Glutamatergic neuron (in vitro differentiated cells): ENCODE measurements at regions not wholly inside any gene's neighbourhood (a gene's known extent, or its start where the extent isn't known, plus 50 kb on each side); places are given as distances from the start of the nearest gene placed in this dataset.

Experiments
- DNase-seq: peaks from one replicate; pipeline ENCODE4 v3.0.0; 2022
- H3K27ac Mint-ChIP-seq: one replicate; pipeline ENCODE4 v1.8.0; 2020; ENCODE audit warnings: mild to moderate bottlenecking, mixed read lengths, inconsistent platforms; ENCODE audit not compliant: unreplicated experiment
- H3K27me3 Mint-ChIP-seq: one replicate; pipeline ENCODE4 v1.8.0; 2020; ENCODE audit warnings: mild to moderate bottlenecking, moderate library complexity, mixed read lengths, inconsistent platforms; ENCODE audit not compliant: unreplicated experiment
- H3K36me3 Mint-ChIP-seq: one replicate; pipeline ENCODE4 v1.8.0; 2020; ENCODE audit warnings: mild to moderate bottlenecking, mixed read lengths, inconsistent platforms; ENCODE audit not compliant: unreplicated experiment
- H3K4me1 Mint-ChIP-seq: one replicate; pipeline ENCODE4 v1.8.0; 2020; ENCODE audit warnings: mild to moderate bottlenecking, low read depth, mixed read lengths, inconsistent platforms; ENCODE audit not compliant: unreplicated experiment
- H3K4me3 Mint-ChIP-seq: one replicate; pipeline ENCODE4 v1.8.0; 2020; ENCODE audit warnings: mild to moderate bottlenecking, mixed read lengths, inconsistent platforms; ENCODE audit not compliant: unreplicated experiment
- H3K9me3 Mint-ChIP-seq: one replicate; pipeline ENCODE4 v1.8.0; 2020; ENCODE audit warnings: mild to moderate bottlenecking, moderate library complexity, mixed read lengths, inconsistent platforms; ENCODE audit not compliant: unreplicated experiment
- TF ChIP-seq, protein P1 (sequence below): fragments of 200-600 bp; sonication (generic); IDR thresholded peaks from one replicate; pipeline ENCODE4 v1.5.0; 2021; ENCODE audit not compliant: partially characterized antibody, unreplicated experiment

DNA sequence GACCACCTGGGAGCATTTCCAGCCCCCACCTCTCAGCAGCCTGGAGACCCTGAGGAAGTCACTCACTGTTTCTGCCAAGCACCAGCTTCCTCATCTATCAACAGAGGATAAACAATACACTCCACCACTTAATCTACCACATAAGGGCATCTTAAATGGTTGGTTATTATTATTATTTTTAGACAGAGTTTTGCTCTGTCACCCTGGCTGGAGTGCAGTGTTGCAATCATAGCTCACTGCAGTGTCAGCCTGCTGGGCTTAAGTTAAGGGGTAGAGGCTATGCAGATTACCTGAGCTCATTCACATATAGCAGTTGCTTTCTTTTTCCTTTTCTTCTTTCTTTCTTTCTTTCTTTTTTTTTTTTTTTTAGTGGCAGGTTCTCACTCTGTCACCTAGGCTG, 59.5 kb upstream of the ELN start:
- H3K27me3 Mint-ChIP-seq: peaks cover 11% of the 10 kb centered on the region
- no peak overlapping the region for H3K27ac Mint-ChIP-seq
- TF ChIP-seq, protein P1, sequence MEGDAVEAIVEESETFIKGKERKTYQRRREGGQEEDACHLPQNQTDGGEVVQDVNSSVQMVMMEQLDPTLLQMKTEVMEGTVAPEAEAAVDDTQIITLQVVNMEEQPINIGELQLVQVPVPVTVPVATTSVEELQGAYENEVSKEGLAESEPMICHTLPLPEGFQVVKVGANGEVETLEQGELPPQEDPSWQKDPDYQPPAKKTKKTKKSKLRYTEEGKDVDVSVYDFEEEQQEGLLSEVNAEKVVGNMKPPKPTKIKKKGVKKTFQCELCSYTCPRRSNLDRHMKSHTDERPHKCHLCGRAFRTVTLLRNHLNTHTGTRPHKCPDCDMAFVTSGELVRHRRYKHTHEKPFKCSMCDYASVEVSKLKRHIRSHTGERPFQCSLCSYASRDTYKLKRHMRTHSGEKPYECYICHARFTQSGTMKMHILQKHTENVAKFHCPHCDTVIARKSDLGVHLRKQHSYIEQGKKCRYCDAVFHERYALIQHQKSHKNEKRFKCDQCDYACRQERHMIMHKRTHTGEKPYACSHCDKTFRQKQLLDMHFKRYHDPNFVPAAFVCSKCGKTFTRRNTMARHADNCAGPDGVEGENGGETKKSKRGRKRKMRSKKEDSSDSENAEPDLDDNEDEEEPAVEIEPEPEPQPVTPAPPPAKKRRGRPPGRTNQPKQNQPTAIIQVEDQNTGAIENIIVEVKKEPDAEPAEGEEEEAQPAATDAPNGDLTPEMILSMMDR: no peak
- H3K4me1 Mint-ChIP-seq: no peaks in the 10 kb centered on the region
- no peak for DNase-seq
- no peak overlapping the region for H3K4me3 Mint-ChIP-seq
- peaks cover 4% of the 10 kb centered on the region for H3K9me3 Mint-ChIP-seq
- H3K36me3 Mint-ChIP-seq: peaks cover 15% of the 10 kb centered on the region

DNA sequence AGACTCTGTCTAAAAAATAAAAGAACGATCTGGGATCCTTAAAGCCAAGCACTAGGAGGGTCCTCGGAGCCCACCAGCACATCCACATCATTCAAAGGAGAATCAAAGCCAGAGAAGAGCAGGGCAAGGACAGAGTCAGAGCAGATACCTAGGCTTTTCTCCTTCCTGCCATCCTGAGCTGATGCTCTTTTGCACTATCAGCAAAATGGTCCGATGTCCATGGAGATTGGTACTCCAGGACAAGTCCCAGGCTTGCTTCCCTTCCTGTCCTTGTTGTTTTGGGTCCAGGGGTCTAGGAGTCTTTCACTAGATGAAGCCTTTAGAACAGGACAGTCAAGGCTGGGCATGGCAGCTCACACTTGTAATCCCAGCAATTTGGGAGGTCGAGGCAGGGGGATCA, 58.0 kb upstream of the ELN start:
- TF ChIP-seq, protein P1: no peak
- Mint-ChIP-seq H3K4me3 (no peak overlapping the region), H3K9me3 (peaks cover 4% of the 10 kb centered on the region), H3K4me1 (no peaks in the 10 kb centered on the region), H3K27ac (no peak overlapping the region), H3K36me3 (peaks cover 7% of the 10 kb centered on the region), H3K27me3 (peaks cover 11% of the 10 kb centered on the region)
- DNase-seq: no peak

DNA sequence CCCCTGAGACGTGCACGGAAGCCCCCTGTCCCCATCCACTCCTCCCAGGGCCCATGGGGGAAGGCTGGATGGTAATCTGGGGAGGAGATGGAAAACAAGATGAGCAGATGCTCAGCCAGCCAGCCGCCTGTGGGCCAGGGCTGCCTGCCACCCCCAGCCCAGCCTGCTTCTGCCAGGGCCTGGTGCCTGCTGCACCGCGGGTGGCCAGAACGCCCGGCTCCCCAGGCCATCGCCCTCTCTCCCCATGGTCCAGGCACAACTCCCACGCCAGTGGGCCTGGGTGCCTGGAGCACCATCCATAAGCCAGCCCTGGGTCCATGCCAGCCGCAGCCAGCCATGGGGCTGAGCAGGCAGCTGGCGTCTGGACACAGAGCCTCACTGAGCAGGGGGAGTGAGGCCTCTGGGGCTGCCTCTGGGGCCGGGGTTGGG, 57.2 kb upstream of the ELN start:
- Mint-ChIP-seq H3K4me1 (no peaks in the 10 kb centered on the region), H3K27ac (no peak overlapping the region), H3K27me3 (peaks cover 11% of the 10 kb centered on the region), H3K4me3 (no peak overlapping the region), H3K9me3 (peaks cover 4% of the 10 kb centered on the region), H3K36me3 (peaks cover 7% of the 10 kb centered on the region)
- TF ChIP-seq, protein P1: no peak
- DNase-seq: no peak

DNA sequence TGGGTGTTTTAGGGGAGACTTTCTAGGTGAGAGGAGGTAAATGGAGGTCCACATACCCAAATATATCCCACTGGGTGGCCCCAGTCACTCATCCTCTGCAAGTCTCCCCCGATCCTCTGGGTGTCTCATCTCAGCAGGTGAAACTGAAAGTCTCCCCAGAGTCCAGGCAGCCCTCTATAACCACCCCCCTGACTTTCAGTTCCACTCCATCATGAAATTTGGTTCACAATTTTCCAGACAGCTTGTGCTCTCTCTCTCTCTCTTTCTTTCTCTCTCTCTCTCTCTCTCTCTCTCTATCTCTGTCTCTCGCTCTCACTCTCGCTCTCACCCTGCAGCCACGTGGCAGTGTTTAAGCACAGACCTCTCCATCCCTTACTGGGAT, 56.7 kb upstream of the ELN start:
- Mint-ChIP-seq H3K27ac (no peak overlapping the region), H3K9me3 (peaks cover 4% of the 10 kb centered on the region), H3K4me1 (no peaks in the 10 kb centered on the region), H3K4me3 (no peak overlapping the region), H3K36me3 (peaks cover 7% of the 10 kb centered on the region), H3K27me3 (peaks cover 14% of the 10 kb centered on the region)
- TF ChIP-seq, protein P1: no peak
- no peak for DNase-seq

DNA sequence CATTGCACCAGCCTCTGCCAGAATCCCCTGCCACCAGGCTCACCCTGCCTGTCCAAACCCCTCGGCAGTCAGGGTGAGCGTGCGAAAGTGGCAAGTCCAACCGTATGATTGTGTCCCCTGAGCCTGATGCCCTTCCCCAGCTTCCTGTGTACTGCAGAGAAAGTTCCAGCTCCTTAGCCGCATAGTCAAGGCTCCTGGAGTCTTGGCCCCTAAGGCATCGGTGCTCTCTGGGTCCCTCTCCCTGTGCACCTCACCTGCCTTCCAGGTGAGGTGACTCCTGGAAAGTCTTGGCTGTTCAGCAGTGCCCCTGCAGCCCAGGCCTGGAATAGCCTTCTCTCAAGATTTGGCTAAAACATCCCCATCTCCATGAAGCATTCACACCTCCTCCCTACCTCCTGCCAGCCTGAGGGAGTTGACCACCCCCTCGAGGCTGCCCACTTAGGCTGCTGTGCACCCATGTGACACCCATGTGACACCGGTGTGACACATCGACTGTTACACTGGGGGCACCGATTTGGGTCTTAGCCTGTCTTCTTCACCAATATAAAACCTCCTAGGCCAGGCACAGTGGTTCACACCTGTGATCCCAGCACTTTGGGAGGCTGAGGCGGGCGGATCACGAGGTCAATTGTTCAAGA, 56.1 kb upstream of the ELN start:
- Mint-ChIP-seq H3K27me3 (peaks cover 14% of the 10 kb centered on the region), H3K9me3 (peaks cover 4% of the 10 kb centered on the region), H3K4me3 (no peak overlapping the region), H3K4me1 (peaks cover under 1% of the 10 kb centered on the region), H3K36me3 (peaks cover 7% of the 10 kb centered on the region), H3K27ac (no peak overlapping the region)
- no peak for DNase-seq
- TF ChIP-seq, protein P1: no peak
